D341Med (cell line): ENCODE measurements at regions not wholly inside any gene's neighbourhood (a gene's known extent, or its start where the extent isn't known, plus 50 kb on each side); places are given as distances from the start of the nearest gene placed in this dataset.

Experiments
- DNase-seq: peaks from one replicate; pipeline ENCODE4 v3.0.0; 2012; ENCODE audit warnings: low spot score

DNA sequence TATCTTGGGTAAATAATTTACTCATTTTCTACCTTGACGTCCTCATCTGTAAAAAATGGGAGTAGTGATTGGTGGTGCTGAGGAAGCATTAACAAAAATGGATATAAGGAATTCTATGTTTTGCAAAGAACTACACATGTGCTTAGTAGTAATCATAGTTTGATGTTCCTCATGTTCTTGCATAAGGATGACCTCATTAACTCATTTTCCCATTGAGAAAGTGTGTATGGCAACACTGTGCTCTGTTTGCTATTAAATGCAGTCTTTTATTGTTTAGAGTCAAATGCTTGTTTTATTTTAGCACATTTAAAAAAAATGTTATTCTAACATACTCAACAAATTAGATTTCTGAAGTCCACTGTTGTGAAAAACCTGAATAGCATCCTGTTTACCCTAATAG lies 211.2 kb upstream of the RSPO3 start:
- no peak for DNase-seq

DNA sequence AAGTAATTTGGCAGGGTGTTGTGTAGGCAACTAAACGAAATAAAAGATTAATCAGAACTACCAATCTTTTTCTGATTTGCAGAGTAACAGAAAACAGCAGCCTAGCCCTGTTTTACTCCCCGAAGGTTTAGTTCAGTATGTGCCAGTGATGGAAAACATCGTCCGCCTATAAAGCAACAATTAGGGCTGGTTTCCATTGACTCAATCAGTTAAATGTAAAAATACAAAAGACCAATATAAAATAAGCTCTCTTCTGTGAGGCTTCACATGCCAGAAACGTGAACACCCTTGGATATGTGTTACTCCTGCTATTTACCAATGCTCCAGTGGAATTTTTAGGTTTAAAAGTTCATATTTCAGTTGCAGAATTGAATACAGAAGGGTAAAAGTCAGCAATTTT lies 210.5 kb upstream of the RSPO3 start:
- DNase-seq: no peak

DNA sequence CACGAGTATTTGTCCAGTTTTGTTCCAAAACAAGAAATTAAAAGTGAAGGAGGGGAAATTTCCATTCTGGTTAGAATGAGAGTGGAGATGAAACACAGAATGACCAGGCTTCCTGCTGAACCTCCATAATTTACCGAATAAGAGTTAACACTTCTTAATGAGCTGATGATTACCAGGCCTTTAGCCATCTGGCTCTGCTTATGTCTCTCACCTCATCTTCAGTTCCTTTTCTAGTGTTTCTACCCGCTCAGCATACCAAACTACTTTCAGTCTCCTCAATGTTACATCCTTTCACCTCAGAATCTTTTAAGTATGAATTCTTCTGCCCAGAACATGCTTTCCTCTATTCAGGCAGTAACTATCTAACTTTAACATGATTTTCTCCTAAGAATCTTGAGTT lies 209.0 kb upstream of the RSPO3 start:
- no peak for DNase-seq

DNA sequence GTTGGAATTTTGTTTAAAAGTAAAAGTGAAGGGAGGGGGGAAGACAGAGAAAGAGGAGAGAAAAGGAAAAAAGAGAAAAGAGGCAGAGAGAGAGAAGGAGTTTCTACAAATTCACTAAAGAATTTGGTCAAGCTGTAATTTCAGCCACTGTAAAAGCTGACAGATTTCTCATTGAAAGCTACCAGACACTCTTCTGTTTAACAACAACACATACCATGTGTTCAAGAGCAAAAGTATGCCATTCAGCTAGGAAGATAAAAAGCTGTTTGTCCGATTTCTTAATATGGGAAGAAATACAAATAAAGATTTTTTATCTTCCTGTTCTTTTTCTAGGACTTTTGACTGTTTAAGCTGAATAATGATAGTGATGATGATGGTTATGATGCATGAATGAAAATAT lies 204.8 kb upstream of the RSPO3 start:
- DNase-seq: no peak

DNA sequence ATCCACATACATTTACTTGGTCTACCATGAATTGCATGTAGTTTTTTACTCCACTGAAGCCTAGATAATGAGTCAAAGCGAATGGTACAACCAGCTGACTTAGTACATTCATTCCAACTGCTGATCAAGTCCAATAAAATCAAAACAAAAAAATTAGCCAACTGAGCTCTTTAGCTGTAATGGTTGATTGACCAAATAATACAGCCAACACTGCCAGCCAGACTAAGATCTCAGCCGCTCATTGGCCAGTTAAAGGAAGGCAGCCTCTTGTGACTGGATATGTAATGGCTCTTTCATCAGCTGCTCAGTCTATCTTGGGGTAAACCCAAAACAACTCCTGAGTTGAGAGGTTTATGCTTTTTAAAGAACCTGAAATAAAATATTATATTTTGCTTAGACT lies 204.3 kb upstream of the RSPO3 start:
- DNase-seq: no peak

DNA sequence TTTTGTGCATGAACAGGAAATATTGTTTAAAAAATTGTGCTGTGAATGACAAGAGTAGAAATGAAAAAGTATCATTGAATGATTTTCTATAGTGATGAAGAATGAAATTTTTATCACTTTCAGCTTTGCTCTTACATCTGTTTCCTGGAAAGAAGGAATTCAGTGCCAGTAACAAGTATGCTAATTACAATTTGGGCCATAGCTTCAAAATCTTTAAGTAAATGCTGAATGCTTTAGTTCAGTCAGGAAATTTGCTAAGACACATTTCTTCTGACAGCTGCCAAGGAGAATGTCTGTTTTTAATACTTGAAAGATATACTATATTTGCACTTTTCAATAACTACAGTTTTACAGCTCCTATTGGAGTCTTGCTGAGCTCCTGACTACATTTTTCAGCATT lies 203.7 kb upstream of the RSPO3 start:
- no peak for DNase-seq

DNA sequence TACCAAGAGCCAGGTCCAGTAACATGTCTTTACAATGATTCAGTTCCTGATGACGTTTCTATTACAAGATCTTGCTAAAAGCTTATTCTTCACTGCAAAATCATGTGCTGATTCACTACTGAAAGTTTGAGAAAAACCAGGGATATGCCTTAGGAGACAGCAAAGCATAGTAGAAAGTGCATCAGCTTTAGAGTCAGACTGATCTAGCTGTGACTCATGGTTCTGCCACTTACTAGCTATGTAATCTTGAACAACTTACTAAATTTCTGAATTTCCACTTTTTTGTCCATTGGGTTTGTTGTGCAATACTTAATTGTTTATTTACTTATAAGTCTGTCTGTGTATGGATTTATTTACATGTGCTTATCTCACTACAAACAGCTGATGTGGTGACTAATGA lies 198.5 kb upstream of the RSPO3 start:
- DNase-seq: no peak

DNA sequence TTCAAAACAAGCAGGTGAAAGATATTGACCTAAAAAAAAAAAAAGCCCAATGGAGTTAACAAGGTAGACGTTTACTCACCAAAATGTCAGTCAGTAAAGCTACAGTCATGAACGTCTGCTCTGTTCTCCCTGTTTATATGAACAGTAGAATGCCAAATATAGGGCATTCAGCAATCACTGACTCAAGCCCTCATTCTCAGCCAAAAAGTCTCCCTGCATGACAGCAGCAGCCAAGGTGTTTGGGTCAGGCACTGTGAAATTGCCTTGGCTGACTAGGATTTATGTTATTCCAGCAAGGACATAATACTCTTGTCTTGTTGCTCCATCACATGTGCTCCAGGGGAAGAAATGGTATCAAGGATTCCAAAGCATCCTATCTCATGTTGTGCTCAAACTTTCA lies 194.7 kb upstream of the RSPO3 start:
- DNase-seq: no peak

DNA sequence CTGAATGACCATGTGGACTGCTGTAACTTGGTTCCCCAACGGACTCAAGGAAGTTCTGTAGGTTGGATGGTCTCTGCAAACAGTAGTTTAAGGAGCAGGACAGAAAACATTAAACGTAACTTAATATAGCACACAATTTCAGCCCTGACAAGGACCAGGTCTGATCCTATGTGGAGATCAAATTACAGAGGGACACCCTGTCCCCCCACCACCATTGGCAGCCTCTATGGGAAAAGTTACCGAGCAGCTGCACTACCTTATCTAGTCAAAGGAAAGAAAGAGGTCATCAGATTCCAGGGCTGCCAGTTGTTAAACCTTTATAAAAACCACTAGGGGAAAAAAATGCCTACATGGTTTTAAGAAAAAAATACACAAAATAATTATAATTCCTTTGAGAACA lies 191.5 kb upstream of the RSPO3 start:
- DNase-seq: no peak

DNA sequence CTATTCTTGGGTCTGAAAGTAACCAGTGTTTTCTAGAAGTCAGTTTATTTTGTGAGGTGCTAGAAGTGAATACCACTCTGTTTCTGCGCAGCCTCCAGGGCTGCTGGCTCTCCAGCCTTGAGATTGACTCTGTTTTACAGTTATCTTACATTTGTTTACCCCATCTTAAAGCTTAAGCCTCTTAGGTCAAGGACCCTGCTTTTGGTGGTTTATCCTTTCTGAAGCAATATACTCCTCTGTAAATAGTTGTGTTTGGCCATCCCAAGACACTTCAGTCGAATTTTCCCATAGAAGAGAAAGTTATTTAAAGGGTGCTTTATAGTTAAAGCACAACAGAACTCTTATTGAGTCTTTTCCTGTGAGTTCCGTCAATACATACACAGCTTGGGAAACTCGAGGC lies 190.6 kb upstream of the RSPO3 start:
- DNase-seq: no peak

DNA sequence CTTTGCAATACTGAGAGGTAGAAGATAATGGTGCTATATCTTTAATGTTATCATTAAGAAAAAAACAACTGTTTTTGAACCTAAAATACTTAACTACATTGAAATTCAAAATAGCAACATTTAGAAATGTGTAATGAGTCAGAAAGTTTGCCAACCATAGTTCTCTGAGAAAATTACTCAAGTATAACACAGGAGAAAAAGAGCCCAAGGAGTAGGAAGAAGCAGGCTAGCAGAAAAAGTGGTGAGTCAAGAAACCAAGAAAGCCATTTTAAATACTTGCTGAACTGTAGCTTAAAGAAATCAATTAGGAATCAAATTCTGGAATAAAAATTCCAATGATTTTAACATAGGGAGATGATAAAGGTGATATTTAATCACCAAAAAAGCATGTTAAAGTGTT lies 181.0 kb upstream of the RSPO3 start:
- DNase-seq: no peak

DNA sequence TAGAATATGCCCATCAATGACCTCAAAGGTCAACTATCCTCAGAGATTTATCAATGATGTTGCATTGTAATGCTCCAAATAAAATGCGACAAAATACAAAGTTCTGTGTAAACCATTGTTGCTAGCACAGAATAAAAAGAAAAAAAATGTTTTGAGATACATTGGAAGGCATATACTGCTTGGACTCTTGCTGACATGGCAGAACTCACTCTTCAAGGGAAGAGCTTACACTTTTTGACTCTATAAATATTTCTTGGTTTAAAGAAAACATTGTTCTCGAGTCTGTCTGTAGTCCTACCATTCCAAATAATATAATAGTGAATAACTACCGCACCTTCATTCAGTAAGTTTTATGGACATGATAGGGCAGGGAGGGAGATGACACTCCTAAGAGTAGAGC lies 178.7 kb upstream of the RSPO3 start:
- DNase-seq: no peak

DNA sequence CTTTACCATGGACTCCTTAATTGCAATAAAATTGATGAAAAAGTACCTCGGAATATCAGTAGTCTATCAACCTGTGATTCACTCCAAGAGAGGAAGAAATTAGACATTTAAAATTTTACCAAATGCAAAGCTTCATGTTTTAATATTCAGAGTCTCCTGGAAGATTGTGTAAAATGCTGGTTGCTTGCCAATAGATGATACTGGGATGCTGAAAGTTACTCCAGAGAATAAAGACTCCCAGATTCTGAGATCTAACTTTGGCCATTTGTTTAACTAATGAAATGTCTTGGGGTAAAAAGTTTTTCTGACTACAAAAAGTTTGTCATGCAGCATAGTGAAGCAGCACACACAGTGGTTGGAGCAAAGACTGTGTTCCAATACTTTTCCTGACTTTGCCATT lies 176.7 kb upstream of the RSPO3 start:
- DNase-seq: no peak

DNA sequence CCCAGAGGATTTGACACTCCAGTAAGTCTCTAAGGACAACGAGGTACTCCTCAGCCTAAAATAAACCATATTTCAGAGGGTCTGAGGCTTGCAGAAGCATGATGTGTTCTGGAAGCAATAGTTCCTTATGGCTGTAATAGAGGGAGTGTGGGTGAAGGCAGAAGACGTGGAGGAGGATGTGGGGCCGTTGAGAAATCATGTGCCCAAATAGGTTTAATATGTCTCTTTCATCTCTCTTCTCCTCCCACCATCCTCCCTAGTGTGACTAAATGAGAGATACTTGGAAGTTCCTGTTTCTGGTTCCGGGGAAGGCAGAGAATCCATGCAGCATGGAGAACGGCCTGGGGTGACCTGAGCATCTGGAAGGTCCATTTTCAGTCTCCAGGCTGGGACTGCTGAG lies 174.0 kb upstream of the RSPO3 start:
- no peak for DNase-seq

DNA sequence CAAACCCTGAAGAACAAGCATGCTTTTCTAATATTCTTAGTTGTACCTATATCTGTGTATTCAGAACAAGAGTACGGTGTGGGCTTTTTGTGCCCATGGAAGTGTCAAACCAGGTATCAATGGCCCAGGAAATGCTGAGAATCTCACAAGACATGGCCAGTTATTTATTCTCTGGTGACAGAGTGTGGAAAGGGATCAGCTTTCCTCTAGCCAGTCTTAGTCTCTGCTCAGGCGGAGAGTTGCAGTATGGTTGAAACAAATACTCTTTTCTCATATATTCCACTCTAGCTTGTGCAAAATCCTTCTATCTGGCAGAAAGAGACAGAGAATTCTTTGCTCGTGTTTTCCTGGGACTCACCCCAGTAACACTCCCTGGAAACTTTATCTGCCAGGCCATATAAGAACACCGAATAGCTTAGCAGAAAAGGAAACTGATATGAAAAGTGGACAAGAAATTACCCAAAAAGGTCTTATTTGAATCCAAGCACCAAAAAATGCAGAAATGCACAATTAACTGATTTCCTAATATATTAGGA lies 173.3 kb upstream of the RSPO3 start:
- DNase-seq: no peak

DNA sequence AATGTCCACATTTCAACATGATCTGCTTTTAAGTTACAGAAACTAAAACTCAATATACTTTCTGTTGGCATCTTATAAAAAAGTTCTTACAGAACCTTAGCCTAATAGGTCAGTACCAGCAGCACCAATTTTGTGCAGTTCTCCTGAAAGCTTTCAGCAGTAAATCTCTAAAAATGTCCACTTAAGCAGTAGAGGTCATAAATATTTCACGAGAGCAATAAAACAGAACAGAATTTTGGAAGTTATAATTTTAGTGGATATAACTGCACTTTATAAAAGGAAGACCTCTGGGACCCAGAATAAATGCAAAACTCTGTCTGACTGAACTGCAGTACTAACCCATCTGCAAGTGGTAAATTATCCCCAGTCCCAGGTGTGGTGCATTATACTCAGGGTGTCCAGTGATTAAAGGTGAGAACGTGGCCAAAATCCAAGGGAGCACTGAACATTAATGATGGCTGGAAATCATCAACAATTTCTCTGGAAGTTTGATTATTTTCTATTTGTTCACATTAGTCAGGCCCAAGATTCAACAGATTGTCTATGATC lies 172.6 kb upstream of the RSPO3 start:
- no peak for DNase-seq

DNA sequence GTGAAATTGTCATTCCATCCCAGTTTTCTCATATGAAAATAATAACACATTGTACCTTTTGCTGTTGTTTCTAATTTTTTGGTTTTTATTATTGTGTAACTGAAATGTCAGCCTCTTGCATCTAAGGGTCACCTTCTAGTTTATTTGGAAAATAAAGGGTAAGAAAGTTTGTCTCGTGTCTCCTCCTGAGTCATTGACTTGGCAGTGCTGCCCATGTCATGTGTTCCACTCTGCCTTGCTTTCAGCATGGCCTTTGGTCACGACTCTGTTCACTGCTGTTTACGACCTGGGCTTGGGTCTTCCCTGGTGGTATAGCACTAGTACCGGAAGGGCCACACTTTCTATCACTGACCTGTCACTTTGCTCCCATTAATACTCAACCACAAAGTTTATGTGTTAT lies 171.4 kb upstream of the RSPO3 start:
- no peak for DNase-seq

DNA sequence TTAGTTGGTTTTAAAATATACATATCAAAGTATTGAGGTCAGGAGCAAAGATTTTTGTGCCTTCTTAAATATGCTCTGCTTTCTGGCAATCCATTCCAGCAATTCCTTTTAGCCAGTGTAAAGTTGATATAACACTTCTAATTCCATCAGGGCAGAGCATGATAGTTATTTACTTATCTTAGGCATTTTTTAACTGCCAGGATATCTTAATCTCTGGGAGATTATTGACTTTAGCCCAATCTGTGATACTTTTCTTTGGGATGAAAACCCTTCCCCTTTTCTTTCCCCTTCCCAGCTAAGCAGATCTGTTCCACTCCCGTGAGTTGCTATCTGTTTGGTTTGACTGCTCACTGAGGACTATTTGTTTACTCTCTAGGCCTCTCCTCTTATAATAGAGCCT lies 168.7 kb upstream of the RSPO3 start:
- DNase-seq: no peak

DNA sequence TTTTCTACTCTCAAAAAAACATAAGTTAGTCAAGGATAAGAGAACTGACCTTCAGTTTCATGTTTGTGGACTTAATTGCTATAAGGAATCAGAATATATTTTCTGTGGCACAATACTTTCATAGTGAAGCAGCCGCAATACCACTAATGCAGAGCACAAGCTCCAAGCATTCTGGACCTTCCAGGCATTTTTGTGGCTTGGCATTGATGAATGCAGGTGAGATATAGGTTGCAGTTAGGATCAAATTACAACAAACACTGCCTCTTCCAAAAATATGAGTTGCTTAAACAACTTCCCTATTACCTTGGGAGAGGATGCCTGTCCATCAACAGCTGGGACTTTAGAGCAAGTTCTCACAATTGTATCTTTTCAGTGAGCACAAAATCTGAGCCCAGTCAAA lies 162.8 kb upstream of the RSPO3 start:
- DNase-seq: no peak

DNA sequence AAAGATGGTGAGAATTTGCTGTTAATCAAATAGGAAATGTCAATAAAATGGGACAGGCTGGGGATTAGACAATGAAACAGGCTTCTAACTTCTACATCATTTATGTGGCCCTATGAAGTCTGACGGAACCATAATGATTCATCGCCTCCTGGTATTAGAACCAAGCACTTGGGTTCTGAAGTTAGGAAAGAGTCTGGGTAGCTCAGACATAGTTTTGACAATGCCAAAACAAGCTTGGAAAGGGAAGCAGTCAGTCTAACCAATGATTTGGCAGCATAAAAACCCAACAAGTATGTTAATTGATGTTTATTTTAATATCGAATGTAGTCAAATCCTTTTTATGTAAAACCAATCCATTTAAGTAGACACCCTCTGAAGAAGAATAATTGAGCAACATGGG lies 160.8 kb upstream of the RSPO3 start:
- DNase-seq: no peak

DNA sequence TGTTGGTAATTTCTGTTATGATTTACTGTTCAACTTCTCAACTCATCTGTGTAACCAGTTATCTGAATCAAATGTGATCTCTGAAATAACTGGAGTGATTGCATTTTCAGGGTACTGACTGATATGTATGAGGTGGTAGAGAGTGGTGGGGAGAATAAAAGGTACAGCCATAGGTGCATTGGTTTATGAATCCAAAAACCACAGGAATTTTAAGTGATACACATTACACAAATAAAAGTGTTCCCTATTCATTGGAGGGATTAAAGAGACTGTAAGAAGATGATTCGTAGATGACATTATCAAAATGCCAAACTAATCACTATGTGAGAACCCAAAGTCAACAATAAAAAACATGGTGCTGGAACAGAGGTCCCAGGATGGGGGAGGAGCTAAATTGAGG lies 158.7 kb upstream of the RSPO3 start:
- DNase-seq: no peak

DNA sequence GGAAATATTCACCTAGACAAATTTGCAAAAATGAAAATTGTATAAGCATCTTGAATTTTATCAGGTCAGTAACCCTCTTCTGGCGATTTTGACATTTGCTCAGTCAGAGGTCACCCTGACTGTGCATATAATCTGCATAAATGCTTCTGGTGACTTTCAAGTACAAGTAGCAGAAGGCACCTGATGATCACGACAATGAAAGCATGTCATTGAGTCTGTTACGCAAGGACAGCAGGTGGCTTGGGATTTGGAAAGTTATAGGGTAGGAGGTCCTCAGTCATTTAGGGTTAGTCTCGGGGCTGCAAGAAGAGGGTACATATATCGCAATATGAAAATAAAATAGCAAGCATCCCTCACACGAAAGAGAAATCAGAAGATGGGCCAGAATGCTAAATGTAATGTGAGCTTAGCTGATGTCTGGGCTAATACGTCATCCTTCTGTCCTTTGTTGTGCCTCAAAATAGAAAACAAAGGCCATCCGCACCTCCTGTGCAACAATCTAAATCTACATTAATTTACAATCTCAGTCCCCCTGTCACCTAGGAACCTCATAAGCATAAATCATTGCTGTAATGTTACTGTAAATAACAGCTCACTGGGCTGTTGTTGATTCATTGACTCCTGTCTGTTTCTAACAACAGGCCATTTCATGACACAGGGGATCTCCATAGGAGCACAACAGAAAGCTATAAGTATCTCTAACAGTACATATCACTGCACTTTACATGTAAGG lies 155.2 kb upstream of the RSPO3 start:
- DNase-seq: no peak

DNA sequence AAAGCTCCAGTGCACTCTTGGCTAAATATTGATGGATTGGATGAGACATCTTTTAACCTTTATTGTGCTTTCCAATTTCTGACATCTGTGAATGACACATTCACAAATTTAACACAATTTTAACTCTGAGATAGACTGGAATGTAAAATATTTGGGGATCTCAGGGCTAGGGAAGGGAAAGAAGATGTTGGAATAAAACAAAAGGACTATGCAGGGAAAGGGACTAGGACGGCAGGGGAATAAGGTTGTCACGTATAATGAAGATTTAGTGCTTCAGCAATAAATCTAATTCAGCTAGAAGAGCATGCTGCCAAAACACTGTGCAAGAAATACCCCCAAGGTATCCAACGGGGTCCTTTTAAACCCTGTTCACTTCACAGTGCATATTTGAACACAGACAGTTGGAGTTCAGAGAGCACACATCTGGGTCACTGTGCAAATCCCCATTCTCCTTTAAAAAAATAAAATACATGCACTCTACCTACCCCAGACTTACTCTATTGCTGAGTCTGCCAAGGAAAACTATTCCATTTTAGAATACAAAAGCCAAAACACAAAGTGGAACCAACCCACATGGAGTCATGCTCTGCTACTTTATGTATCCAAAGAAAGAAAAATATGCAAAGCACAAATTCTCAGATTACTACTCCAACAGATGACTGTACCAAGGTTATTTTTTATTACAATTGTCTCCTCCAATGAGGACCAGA lies 151.0 kb upstream of the RSPO3 start:
- no peak for DNase-seq
